H9 (cell line): ENCODE measurements at regions not wholly inside any gene's neighbourhood (a gene's known extent, or its start where the extent isn't known, plus 50 kb on each side); places are given as distances from the start of the nearest gene placed in this dataset.

Experiments
- DNase-seq: peaks from one replicate; pipeline ENCODE4 v3.0.0-alpha.2; 2017
- H2AFZ ChIP-seq: one replicate; pipeline ENCODE4 v1.6.1; 2013; ENCODE audit warnings: mild to moderate bottlenecking, low read length, control low read depth, moderate library complexity
- H2AK5ac ChIP-seq: 2 replicates; pipeline ENCODE4 v1.6.1; 2013; ENCODE audit warnings: low read length, control low read depth, mixed read lengths; ENCODE audit not compliant: insufficient read length
- H2BK120ac ChIP-seq: one replicate; pipeline ENCODE4 v1.6.1; 2013; ENCODE audit warnings: low read depth, mild to moderate bottlenecking, low read length, control low read depth, inconsistent platforms; ENCODE audit not compliant: poor library complexity, severe bottlenecking
- H2BK12ac ChIP-seq: 2 replicates; pipeline ENCODE4 v1.6.1; 2013; ENCODE audit warnings: low read length, control low read depth, mixed read lengths, low read depth; ENCODE audit not compliant: insufficient read length
- H2BK15ac ChIP-seq: 2 replicates; pipeline ENCODE4 v1.6.1; 2013; ENCODE audit warnings: low read depth, low read length, control low read depth
- H2BK20ac ChIP-seq: one replicate; pipeline ENCODE4 v1.6.1; 2013; ENCODE audit warnings: low read depth, mild to moderate bottlenecking, low read length, control low read depth, inconsistent platforms; ENCODE audit not compliant: poor library complexity, severe bottlenecking
- H2BK5ac ChIP-seq: 2 replicates; pipeline ENCODE4 v1.6.1; 2013; ENCODE audit warnings: low read length, control low read depth, mixed read lengths; ENCODE audit not compliant: insufficient read length
- H3K14ac ChIP-seq: 2 replicates; pipeline ENCODE4 v1.6.1; 2013; ENCODE audit warnings: low read length, control low read depth; ENCODE audit not compliant: insufficient read depth
- H3K18ac ChIP-seq: 2 replicates; pipeline ENCODE4 v1.6.1; 2013; ENCODE audit warnings: low read depth, mild to moderate bottlenecking, mixed read lengths, low read length, control low read depth; ENCODE audit not compliant: insufficient read length
- H3K23ac ChIP-seq: 2 replicates; pipeline ENCODE4 v1.6.1; 2013; ENCODE audit warnings: low read length, control low read depth, mixed read lengths, low read depth; ENCODE audit not compliant: insufficient read length
- H3K23me2 ChIP-seq: 2 replicates; pipeline ENCODE4 v1.6.1; 2013; ENCODE audit warnings: low read depth, mild to moderate bottlenecking, mixed read lengths, low read length, control low read depth; ENCODE audit not compliant: insufficient read length, poor library complexity, severe bottlenecking
- H3K27ac ChIP-seq: 2 replicates; pipeline ENCODE4 v1.5.1; 2013; ENCODE audit warnings: low read length, control low read depth, mixed read lengths, low read depth; ENCODE audit not compliant: insufficient read length
- H3K27me3 ChIP-seq: 2 replicates; pipeline ENCODE4 v1.6.1; 2013; ENCODE audit warnings: low read length, control low read depth, inconsistent platforms; ENCODE audit not compliant: insufficient read depth
- H3K4ac ChIP-seq: 2 replicates; pipeline ENCODE4 v1.6.1; 2013; ENCODE audit warnings: low read depth, mild to moderate bottlenecking, control low read depth, inconsistent platforms, low read length, moderate library complexity
- H3K4me1 ChIP-seq: 2 replicates; pipeline ENCODE4 v1.6.1; 2013; ENCODE audit warnings: low read length, control low read depth, inconsistent platforms; ENCODE audit not compliant: insufficient read depth
- H3K4me2 ChIP-seq: 2 replicates; pipeline ENCODE4 v1.6.1; 2013; ENCODE audit warnings: low read length, control low read depth, mixed read lengths; ENCODE audit not compliant: insufficient read length, insufficient read depth
- H3K56ac ChIP-seq: 2 replicates; pipeline ENCODE4 v1.6.1; 2013; ENCODE audit warnings: low read depth, mild to moderate bottlenecking, mixed read lengths, low read length, control low read depth; ENCODE audit not compliant: insufficient read length
- H3K79me1 ChIP-seq: 2 replicates; pipeline ENCODE4 v1.6.1; 2013; ENCODE audit warnings: low read depth, mild to moderate bottlenecking, moderate library complexity, low read length, control low read depth, inconsistent platforms; ENCODE audit not compliant: insufficient read depth, poor library complexity, severe bottlenecking
- H3K79me2 ChIP-seq: 2 replicates; pipeline ENCODE4 v1.6.1; 2013; ENCODE audit warnings: low read length, control low read depth, inconsistent platforms; ENCODE audit not compliant: insufficient read depth
- H3K9ac ChIP-seq: 2 replicates; pipeline ENCODE4 v1.6.1; 2013; ENCODE audit warnings: low read length, control low read depth, mixed read lengths; ENCODE audit not compliant: insufficient read length; ENCODE audit errors: extremely low read depth
- H3K9me3 ChIP-seq: one replicate; pipeline ENCODE4 v1.6.1; 2013; ENCODE audit warnings: low read depth, low read length, inconsistent platforms; ENCODE audit not compliant: control insufficient read depth
- H3T11ph ChIP-seq: one replicate; pipeline ENCODE4 v1.6.1; 2013; ENCODE audit warnings: mild to moderate bottlenecking, low read length, control low read depth, inconsistent platforms
- H4K20me1 ChIP-seq: one replicate; pipeline ENCODE4 v1.6.1; 2013; ENCODE audit not compliant: control insufficient read depth, insufficient read length, insufficient read depth
- H4K5ac ChIP-seq: 2 replicates; pipeline ENCODE4 v1.6.1; 2013; ENCODE audit warnings: low read depth, mild to moderate bottlenecking, mixed read lengths, low read length, control low read depth; ENCODE audit not compliant: insufficient read length
- H4K8ac ChIP-seq: replicated peaks from 2 replicates; pipeline ENCODE4 v1.6.1; 2013; ENCODE audit warnings: low read length, control low read depth, mixed read lengths, low read depth; ENCODE audit not compliant: insufficient read length
- H4K91ac ChIP-seq: 2 replicates; pipeline ENCODE4 v1.6.1; 2013; ENCODE audit warnings: low read depth, mild to moderate bottlenecking, moderate library complexity, mixed read lengths, low read length, control low read depth; ENCODE audit not compliant: insufficient read length
- H3K27ac Mint-ChIP-seq, 3 experiments: 2 replicates in 2 of 3; 3 replicates in 1 of 3; pipeline ENCODE4 v1.8.0; 2020 to 2021; ENCODE audit warnings: mixed read lengths in 3 of 3, mild to moderate bottlenecking in 1 of 3, moderate library complexity in 1 of 3
- H3K27me3 Mint-ChIP-seq: 2 replicates; pipeline ENCODE4 v1.8.0; 2021; ENCODE audit warnings: low read depth, mild to moderate bottlenecking, moderate library complexity, mixed read lengths
- H3K36me3 Mint-ChIP-seq, 3 experiments: 2 replicates in 2 of 3; 3 replicates in 1 of 3; pipeline ENCODE4 v1.8.0; 2020 to 2021; ENCODE audit warnings: low read depth in 3 of 3, mixed read lengths in 3 of 3; ENCODE audit not compliant: insufficient read depth in 1 of 3
- H3K4me1 Mint-ChIP-seq, 2 experiments: 2 replicates each; pipeline ENCODE4 v1.8.0; 2020; ENCODE audit warnings: mixed read lengths in 2 of 2
- H3K4me3 Mint-ChIP-seq, 2 experiments: 2 replicates in 1 of 2; 3 replicates in 1 of 2; pipeline ENCODE4 v1.8.0; 2020 to 2021; ENCODE audit warnings: mild to moderate bottlenecking in 2 of 2, mixed read lengths in 2 of 2, moderate library complexity in 1 of 2
- H3K9me3 Mint-ChIP-seq, 2 experiments: 2 replicates in 1 of 2; 3 replicates in 1 of 2; pipeline ENCODE4 v1.8.0; 2020; ENCODE audit warnings: mild to moderate bottlenecking in 2 of 2, mixed read lengths in 2 of 2, moderate library complexity in 1 of 2
- CTCF ChIP-seq: fragments of 200-600 bp; sonication (generic); conservative IDR thresholded peaks from 3 replicates; pipeline ENCODE4 v1.8.0; 2021; ENCODE audit warnings: antibody characterized with exemption, mild to moderate bottlenecking
- WGBS: extraction: QIAGEN DNeasy Blood & Tissue Kit; methylation state at CpG from one replicate; pipeline ENCODE4 v1.1.7; 2013; ENCODE audit warnings: missing lambda C conversion rate, low lambda C conversion rate, mixed read lengths; ENCODE audit not compliant: insufficient read length; ENCODE audit errors: extremely low coverage; 5-methylcytosine and 5-hydroxymethylcytosine counted together

GRCh38 chr1:14424325-14425002 lies 174.0 kb upstream of the KAZN start:
- Histone ChIP-seq H3K9ac (no peak overlapping the region), H3K14ac (no peak overlapping the region), H3T11ph (no peak overlapping the region), H4K8ac (no peak overlapping the region), H3K18ac (no peak overlapping the region), H3K23me2 (no peaks in the 10 kb centered on the region), H2BK20ac (no peak overlapping the region), H3K79me2 (no peaks in the 10 kb centered on the region), H3K27ac (no peak overlapping the region), H2AFZ (no peak overlapping the region), H2BK5ac (no peak overlapping the region), H2BK120ac (no peak overlapping the region), H2BK15ac (no peak overlapping the region), H3K4me1 (no peaks in the 10 kb centered on the region), H3K4me2 (no peak overlapping the region), H3K79me1 (no peaks in the 10 kb centered on the region), H3K27me3 (no peaks in the 10 kb centered on the region), H2BK12ac (no peak overlapping the region), H3K9me3 (no peaks in the 10 kb centered on the region), H3K56ac (no peak overlapping the region), H3K23ac (no peak overlapping the region), H2AK5ac (no peak overlapping the region), H4K5ac (no peak overlapping the region), H3K4ac (no peak overlapping the region), H4K20me1 (no peaks in the 10 kb centered on the region), H4K91ac (no peak overlapping the region)
- Mint-ChIP-seq H3K4me1 (peaks cover 5 to 7% of the 10 kb centered on the region in 2 experiments; a peak in 3 of 4 replicates), H3K27ac (no peak overlapping the region), H3K4me3 (no peak overlapping the region; a peak in 1 of 5 replicates), H3K9me3 (peaks cover 0 to 3% of the 10 kb centered on the region in 2 experiments; a peak in 2 of 5 replicates), H3K36me3 (peaks cover 0 to 7% (median 2%) of the 10 kb centered on the region in 3 experiments; a peak in 2 of 7 replicates), H3K27me3 (peaks cover 4% of the 10 kb centered on the region; the same call in 1 of the 2 replicates)
- no peak for TF ChIP-seq CTCF
- DNase-seq = no peak
- WGBS = no CpG with 5 or more reads among the region's 9 CpGs
